Mammary epithelial cell (primary cell): ENCODE measurements at regions not wholly inside any gene's neighbourhood (a gene's known extent, or its start where the extent isn't known, plus 50 kb on each side); places are given as distances from the start of the nearest gene placed in this dataset.

Source experiments
- CTCF ChIP-seq, 2 donors: IDR thresholded peaks in 1 of 2; conservative IDR thresholded peaks in 1 of 2; 2 replicates each; pipeline ENCODE4 v1.5.1; 2011 to 2012; ENCODE audit warnings: inconsistent platforms in 2 of 2, low read length in 2 of 2, mild to moderate bottlenecking in 2 of 2, control low read depth in 1 of 2, low read depth in 1 of 2; ENCODE audit not compliant: insufficient read depth in 1 of 2; ENCODE audit errors: extremely low read depth in 1 of 2
- EZH2 ChIP-seq: IDR thresholded peaks from 2 replicates; pipeline ENCODE4 v1.6.1; 2012; ENCODE audit warnings: low read length, inconsistent platforms, borderline replicate concordance

GRCh38 chr5:72651109-72651508 is 143.9 kb upstream of the ZNF366 start:
- TF ChIP-seq CTCF (conservative IDR thresholded peaks at IDR 0.05 in 1 of 2, IDR thresholded peaks at IDR 0.05 in 1 of 2; ENCODE audit: extremely low read depth in 1 of 2, insufficient read depth in 1 of 2, low read depth in 1 of 2, low read length in 2 of 2) (no peak), EZH2 (no peak)
